ENCODE measurements at regions not wholly inside any gene's neighbourhood (a gene's known extent, or its start where the extent isn't known, plus 50 kb on each side); places are given as distances from the start of the nearest gene placed in this dataset.

DNA sequence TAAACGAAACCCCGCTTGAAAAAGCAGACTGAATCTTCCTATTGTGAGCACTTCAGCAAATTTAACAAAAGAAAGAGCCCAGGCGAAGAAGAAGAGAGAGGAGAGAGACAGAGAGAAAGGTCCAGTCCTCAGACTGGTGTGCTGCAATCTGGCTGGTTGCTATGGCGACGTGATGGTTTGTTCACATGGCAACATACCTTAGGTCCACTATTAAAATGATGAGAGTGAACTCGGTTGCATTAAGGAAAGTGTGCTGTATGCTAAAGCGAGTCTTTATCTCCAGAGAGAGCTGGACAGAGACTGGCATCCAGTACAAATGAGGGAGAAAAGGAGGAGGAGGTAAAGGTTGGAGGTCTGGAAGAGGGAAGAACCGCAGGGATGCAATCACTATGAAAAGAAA, 271.8 kb upstream of the ZFHX3 start:
- Histone ChIP-seq H3K4me3 (ENCODE audit: insufficient read depth, low read depth, low read length) (no peak overlapping the region), H3K9me3 (ENCODE audit: control insufficient read depth, insufficient read depth, low read length) (no peaks in the 10 kb centered on the region), H3K56ac (ENCODE audit: extremely low read depth, insufficient read depth, low read length) (no peak overlapping the region), H3K4me1 (ENCODE audit: control insufficient read depth, insufficient read depth, low read length) (no peaks in the 10 kb centered on the region), H3K36me3 (ENCODE audit: control insufficient read depth, insufficient read depth, low read length) (no peaks in the 10 kb centered on the region; the same call in 1 of the 2 replicates), H4K91ac (ENCODE audit: insufficient read depth, low read depth, low read length) (no peak overlapping the region), H2BK15ac (ENCODE audit: low read depth, low read length) (no peak overlapping the region), H3K23ac (ENCODE audit: low read depth, low read length) (no peak overlapping the region), H3K27ac (ENCODE audit: insufficient read depth, low read length) (no peak overlapping the region), H3K4me2 (ENCODE audit: low read depth, low read length) (no peak overlapping the region), H2BK20ac (ENCODE audit: low read depth, low read length) (no peak overlapping the region), H2AK9ac (replicated peaks; ENCODE audit: low read depth, low read length, poor library complexity) (no peak overlapping the region), H3K18ac (ENCODE audit: low read depth, low read length) (no peak overlapping the region), H3K79me1 (ENCODE audit: low read depth in 1 of 2, low read length in 2 of 2) (no peaks in the 10 kb centered on the region), H2BK120ac (ENCODE audit: low read depth, low read length) (no peak overlapping the region), H2AK5ac (ENCODE audit: low read depth, low read length) (no peak overlapping the region), H4K5ac (ENCODE audit: low read depth, low read length) (no peak overlapping the region), H3K27me3 (ENCODE audit: control insufficient read depth, insufficient read depth, low read length) (peaks cover 9% of the 10 kb centered on the region; the same call in 1 of the 2 replicates), H4K20me1 (ENCODE audit: insufficient read depth, low read length) (no peaks in the 10 kb centered on the region), H3K9ac (ENCODE audit: low read depth, low read length) (no peak overlapping the region), H3K9me1 (ENCODE audit: insufficient read depth, low read length) (no peaks in the 10 kb centered on the region), H3K14ac (replicated peaks; ENCODE audit: low read depth, low read length) (no peak overlapping the region), H2BK5ac (ENCODE audit: low read depth, low read length, poor library complexity, severe bottlenecking) (no peak overlapping the region), H3K4ac (ENCODE audit: low read depth, low read length) (no peak overlapping the region), H2AFZ (replicated peaks; ENCODE audit: low read length, poor library complexity) (no peak overlapping the region), H4K8ac (ENCODE audit: low read depth in 2 of 2, low read length in 2 of 2) (no peak overlapping the region)
- ChIA-PET CTCF (no interaction called here), POLR2A (ENCODE audit: unreplicated experiment) (no interaction called here)
- BruUV-seq (replicated peaks) = no TSS peak
- DNase-seq = no peak
- ATAC-seq (ENCODE audit: low read depth) = no peak
- dilution Hi-C loops (cut with HindIII; ENCODE audit: low sequenced_read_pairs, unreplicated experiment) = no loop called here
- 77% methylated on average over 5 of the region's 8 CpGs; no CpG with 5 or more reads in 1 of the 2 experiments for whole genome bisulfite sequencing, 2 experiments (ENCODE audit: extremely low coverage in 2 of 2, insufficient read length in 1 of 2)
- TF ChIP-seq RCOR1 (IDR thresholded peaks at IDR 0.05; ENCODE audit: insufficient replicate concordance, low read length) (no peak), CEBPB (IDR thresholded peaks at IDR 0.05; ENCODE audit: low read depth, low read length) (no peak), CHD1 (IDR thresholded peaks at IDR 0.05; ENCODE audit: low read depth, low read length) (no peak), FOS (IDR thresholded peaks at IDR 0.05; ENCODE audit: low read depth, low read length) (no peak), POLR2A (IDR thresholded peaks at IDR 0.05; ENCODE audit: low read depth, low read length) (no peak)
- TF ChIP-seq, protein P1, sequence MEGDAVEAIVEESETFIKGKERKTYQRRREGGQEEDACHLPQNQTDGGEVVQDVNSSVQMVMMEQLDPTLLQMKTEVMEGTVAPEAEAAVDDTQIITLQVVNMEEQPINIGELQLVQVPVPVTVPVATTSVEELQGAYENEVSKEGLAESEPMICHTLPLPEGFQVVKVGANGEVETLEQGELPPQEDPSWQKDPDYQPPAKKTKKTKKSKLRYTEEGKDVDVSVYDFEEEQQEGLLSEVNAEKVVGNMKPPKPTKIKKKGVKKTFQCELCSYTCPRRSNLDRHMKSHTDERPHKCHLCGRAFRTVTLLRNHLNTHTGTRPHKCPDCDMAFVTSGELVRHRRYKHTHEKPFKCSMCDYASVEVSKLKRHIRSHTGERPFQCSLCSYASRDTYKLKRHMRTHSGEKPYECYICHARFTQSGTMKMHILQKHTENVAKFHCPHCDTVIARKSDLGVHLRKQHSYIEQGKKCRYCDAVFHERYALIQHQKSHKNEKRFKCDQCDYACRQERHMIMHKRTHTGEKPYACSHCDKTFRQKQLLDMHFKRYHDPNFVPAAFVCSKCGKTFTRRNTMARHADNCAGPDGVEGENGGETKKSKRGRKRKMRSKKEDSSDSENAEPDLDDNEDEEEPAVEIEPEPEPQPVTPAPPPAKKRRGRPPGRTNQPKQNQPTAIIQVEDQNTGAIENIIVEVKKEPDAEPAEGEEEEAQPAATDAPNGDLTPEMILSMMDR (conservative IDR thresholded peaks at IDR 0.05; ENCODE audit: low read depth, low read length) = no peak
- intact Hi-C loops (cut with micrococcal nuclease) = no loop called here
- in situ Hi-C loops (cut with MboI; ENCODE audit: low sequenced_read_pairs) = no loop called here
